ENCODE measurements at regions not wholly inside any gene's neighbourhood (a gene's known extent, or its start where the extent isn't known, plus 50 kb on each side); places are given as distances from the start of the nearest gene placed in this dataset.

- H3K9ac ChIP-seq (ENCODE audit: insufficient read depth, low read length, poor library complexity, severe bottlenecking), result no peak overlapping the region
- intact Hi-C loops (cut with micrococcal nuclease), result no loop called here
- WGBS (ENCODE audit: insufficient coverage), result 93% methylated on average over 26 of the region's 27 CpGs
- no peak overlapping the region for H2AFZ ChIP-seq (ENCODE audit: insufficient read depth, low read depth, low read length, poor library complexity, severe bottlenecking)
- DNase-seq, result no peak
- no peaks in the 10 kb centered on the region for H3K36me3 Mint-ChIP-seq
- no peak overlapping the region for H3K27ac ChIP-seq (ENCODE audit: low read depth in 1 of 2, low read length in 2 of 2)
- no peak overlapping the region for H3K27ac Mint-ChIP-seq
- no peaks in the 10 kb centered on the region for H3K4me1 Mint-ChIP-seq
- H3K36me3 ChIP-seq (replicated peaks in 1 of 2; ENCODE audit: control insufficient read depth in 1 of 2, insufficient read depth in 2 of 2, low read length in 2 of 2), result no peaks in the 10 kb centered on the region
- peaks cover 17 to 26% of the 10 kb centered on the region in 2 donors for H3K9me3 ChIP-seq (replicated peaks in 1 of 2; ENCODE audit: control insufficient read depth in 1 of 2, insufficient read depth in 1 of 2, low read length in 2 of 2)
- no peak overlapping the region for H3K4me2 ChIP-seq (replicated peaks; ENCODE audit: extremely low read depth, low read length, poor library complexity, severe bottlenecking)
- H3K79me2 ChIP-seq (ENCODE audit: insufficient read depth, low read length), result no peaks in the 10 kb centered on the region
- no peak overlapping the region for H3K4me3 ChIP-seq (replicated peaks in 1 of 3; ENCODE audit: low read depth in 2 of 3, low read length in 3 of 3)
- peaks cover 0 to 3% (median 0%) of the 10 kb centered on the region in 3 donors for H3K27me3 Mint-ChIP-seq (ENCODE audit: low read depth in 3 of 3)
- no peaks in the 10 kb centered on the region for H4K20me1 ChIP-seq (ENCODE audit: insufficient read depth, low read length)
- no peaks in the 10 kb centered on the region for H3K27me3 ChIP-seq (ENCODE audit: control insufficient read depth in 2 of 2, insufficient read depth in 2 of 2, low read length in 2 of 2)
- no peak overlapping the region for H3K4me3 Mint-ChIP-seq
- H3K9me3 Mint-ChIP-seq, result peaks cover 7 to 24% (median 17%) of the 10 kb centered on the region in 7 donors
- H3K4me1 ChIP-seq (ENCODE audit: control insufficient read depth in 1 of 2, insufficient read depth in 2 of 2, low read length in 2 of 2), result no peaks in the 10 kb centered on the region
- TF ChIP-seq CTCF (IDR thresholded peaks at IDR 0.05), result no peak
These were observed 69.5 kb upstream of the ABCA12 start for GRCh38 chr2:215207791-215208367.

GRCh38 chr2:215207041-215207440 lies 68.6 kb upstream of the ABCA12 start:
- peaks cover 7 to 26% (median 17%) of the 10 kb centered on the region in 7 donors for H3K9me3 Mint-ChIP-seq
- H3K36me3 Mint-ChIP-seq, result no peaks in the 10 kb centered on the region
- Histone ChIP-seq H3K9ac (ENCODE audit: insufficient read depth, low read length, poor library complexity, severe bottlenecking) (no peak overlapping the region), H3K27me3 (ENCODE audit: control insufficient read depth in 2 of 2, insufficient read depth in 2 of 2, low read length in 2 of 2) (no peaks in the 10 kb centered on the region), H3K4me1 (ENCODE audit: control insufficient read depth in 1 of 2, insufficient read depth in 2 of 2, low read length in 2 of 2) (no peaks in the 10 kb centered on the region), H3K79me2 (ENCODE audit: insufficient read depth, low read length) (no peaks in the 10 kb centered on the region), H2AFZ (ENCODE audit: insufficient read depth, low read depth, low read length, poor library complexity, severe bottlenecking) (no peak overlapping the region), H4K20me1 (ENCODE audit: insufficient read depth, low read length) (no peaks in the 10 kb centered on the region), H3K4me2 (replicated peaks; ENCODE audit: extremely low read depth, low read length, poor library complexity, severe bottlenecking) (no peak overlapping the region), H3K36me3 (replicated peaks in 1 of 2; ENCODE audit: control insufficient read depth in 1 of 2, insufficient read depth in 2 of 2, low read length in 2 of 2) (no peaks in the 10 kb centered on the region), H3K9me3 (replicated peaks in 1 of 2; ENCODE audit: control insufficient read depth in 1 of 2, insufficient read depth in 1 of 2, low read length in 2 of 2) (peaks cover 17 to 28% of the 10 kb centered on the region in 2 donors), H3K27ac (ENCODE audit: low read depth in 1 of 2, low read length in 2 of 2) (no peak overlapping the region), H3K4me3 (replicated peaks in 1 of 3; ENCODE audit: low read depth in 2 of 3, low read length in 3 of 3) (no peak overlapping the region)
- no peak for TF ChIP-seq CTCF (IDR thresholded peaks at IDR 0.05)
- H3K27me3 Mint-ChIP-seq (ENCODE audit: low read depth in 3 of 3), result peaks cover 0 to 3% (median 0%) of the 10 kb centered on the region in 3 donors
- intact Hi-C loops (cut with micrococcal nuclease), result no loop called here
- H3K4me3 Mint-ChIP-seq, result no peak overlapping the region
- H3K4me1 Mint-ChIP-seq, result no peaks in the 10 kb centered on the region
- no peak for DNase-seq
- no peak overlapping the region for H3K27ac Mint-ChIP-seq
